Activated naive CD4-positive, alpha-beta T cell treated with anti-CD3 and anti-CD28 coated beads, Interleukin-2, amount 50 U/mL, for 24 hours (primary cell): ENCODE measurements at regions not wholly inside any gene's neighbourhood (a gene's known extent, or its start where the extent isn't known, plus 50 kb on each side); places are given as distances from the start of the nearest gene placed in this dataset.

Experiments
- H3K27ac Mint-ChIP-seq: one replicate; pipeline ENCODE4 v1.8.0; 2021; ENCODE audit warnings: mild to moderate bottlenecking, mixed read lengths
- H3K27me3 Mint-ChIP-seq: one replicate; pipeline ENCODE4 v1.8.0; 2021; ENCODE audit warnings: mixed read lengths
- H3K36me3 Mint-ChIP-seq: one replicate; pipeline ENCODE4 v1.8.0; 2021; ENCODE audit warnings: mixed read lengths
- H3K4me1 Mint-ChIP-seq: one replicate; pipeline ENCODE4 v1.8.0; 2021; ENCODE audit warnings: mixed read lengths
- H3K4me3 Mint-ChIP-seq: one replicate; pipeline ENCODE4 v1.8.0; 2021; ENCODE audit warnings: mild to moderate bottlenecking, mixed read lengths
- H3K9me3 Mint-ChIP-seq: one replicate; pipeline ENCODE4 v1.8.0; 2021; ENCODE audit warnings: mixed read lengths

DNA sequence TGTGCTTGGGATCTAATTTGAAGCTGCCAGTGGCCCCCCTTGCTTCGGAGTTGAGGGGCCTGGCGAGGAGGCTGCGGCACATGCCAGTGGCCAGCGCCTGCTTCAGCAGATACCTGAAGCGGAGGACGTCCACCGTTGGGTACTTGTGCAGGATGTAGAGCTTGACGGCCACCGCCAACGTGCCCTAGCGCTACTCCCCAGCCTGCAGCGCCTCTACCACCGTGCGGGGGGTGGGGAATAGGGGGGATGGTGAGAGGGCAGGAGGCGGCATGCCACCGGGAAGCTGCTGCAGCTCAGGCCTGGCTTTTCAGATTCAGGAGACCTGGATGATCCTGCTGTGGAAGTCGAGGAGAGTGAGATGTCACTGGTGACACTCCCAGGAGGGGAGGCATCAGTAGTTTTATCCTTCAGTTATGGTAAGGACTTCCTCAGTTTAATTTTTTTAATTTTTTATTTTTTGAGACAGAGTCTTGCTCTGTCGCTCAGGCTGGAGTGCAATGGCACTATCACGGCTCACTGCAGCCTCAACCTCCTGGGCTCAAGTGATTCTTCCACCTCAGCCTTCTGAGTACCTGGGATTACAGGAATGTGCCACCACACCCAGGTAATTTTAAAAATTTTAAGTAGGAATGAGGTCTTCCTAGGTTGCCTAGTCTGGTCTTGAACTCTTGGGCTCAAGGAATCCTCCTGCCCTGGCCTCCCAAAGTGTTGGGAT is 150.6 kb upstream of the FRMD4B start:
- Mint-ChIP-seq H3K9me3 (no peaks in the 10 kb centered on the region), H3K27me3 (peaks cover 10% of the 10 kb centered on the region), H3K36me3 (no peaks in the 10 kb centered on the region), H3K27ac (no peak overlapping the region), H3K4me3 (no peak overlapping the region), H3K4me1 (no peaks in the 10 kb centered on the region)

GRCh38 chr3:69535613-69536012 is 149.7 kb upstream of the FRMD4B start:
- H3K4me1 Mint-ChIP-seq: no peaks in the 10 kb centered on the region
- no peaks in the 10 kb centered on the region for H3K36me3 Mint-ChIP-seq
- H3K9me3 Mint-ChIP-seq: no peaks in the 10 kb centered on the region
- H3K27ac Mint-ChIP-seq: no peak overlapping the region
- H3K27me3 Mint-ChIP-seq: peaks cover 5% of the 10 kb centered on the region
- H3K4me3 Mint-ChIP-seq: no peak overlapping the region

- Mint-ChIP-seq H3K4me3 (no peak overlapping the region), H3K27ac (no peak overlapping the region), H3K36me3 (no peaks in the 10 kb centered on the region), H3K4me1 (no peaks in the 10 kb centered on the region), H3K9me3 (no peaks in the 10 kb centered on the region), H3K27me3 (no peaks in the 10 kb centered on the region)
These were observed 146.8 kb upstream of the FRMD4B start for GRCh38 chr3:69532547-69533224.

DNA sequence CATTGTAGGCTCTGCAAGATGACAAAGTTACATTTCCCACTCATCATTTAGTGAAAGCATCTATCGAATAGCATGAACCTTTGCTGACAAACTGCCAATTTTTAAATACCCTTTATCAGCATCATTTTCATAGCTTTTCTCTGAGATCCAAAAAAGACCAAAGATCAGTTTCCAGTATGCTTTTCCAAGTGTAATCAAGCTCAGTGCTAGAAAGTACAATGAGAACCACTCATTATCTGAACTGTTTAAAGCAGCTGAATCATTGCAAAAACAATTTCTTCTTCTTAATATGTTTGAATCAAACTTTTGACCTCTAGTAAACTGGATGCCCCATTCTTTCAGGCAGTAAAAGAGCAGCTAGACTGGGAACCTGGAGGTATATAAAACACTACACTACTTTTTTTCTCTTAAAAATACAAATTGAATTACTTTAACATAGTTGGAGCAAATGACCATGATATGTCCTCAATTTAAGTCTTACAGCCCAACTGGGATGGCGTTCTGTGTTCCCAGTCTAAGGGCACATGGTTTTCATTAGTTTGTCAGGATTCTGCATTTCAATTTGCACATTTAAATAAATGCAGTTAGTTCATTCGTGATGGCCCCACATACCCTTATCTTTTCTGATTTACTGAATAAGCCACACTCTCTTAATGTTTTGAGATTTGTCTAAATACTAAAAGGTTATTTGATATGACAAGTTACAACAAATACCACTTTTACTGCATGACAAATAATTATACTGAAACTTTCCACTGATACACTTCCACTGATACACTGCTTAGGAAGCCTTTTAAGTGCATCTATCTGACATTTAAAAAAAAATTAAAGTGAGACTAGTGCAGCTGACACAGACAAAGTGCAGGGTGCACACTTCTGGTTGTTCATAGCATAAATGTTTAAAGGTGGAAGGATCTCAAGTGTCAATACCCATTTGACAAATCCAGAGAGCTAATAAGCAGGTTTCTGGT is 146.0 kb upstream of the FRMD4B start:
- no peaks in the 10 kb centered on the region for H3K36me3 Mint-ChIP-seq
- no peak overlapping the region for H3K27ac Mint-ChIP-seq
- no peak overlapping the region for H3K4me3 Mint-ChIP-seq
- peaks cover 3% of the 10 kb centered on the region for H3K27me3 Mint-ChIP-seq
- no peaks in the 10 kb centered on the region for H3K4me1 Mint-ChIP-seq
- no peaks in the 10 kb centered on the region for H3K9me3 Mint-ChIP-seq

DNA sequence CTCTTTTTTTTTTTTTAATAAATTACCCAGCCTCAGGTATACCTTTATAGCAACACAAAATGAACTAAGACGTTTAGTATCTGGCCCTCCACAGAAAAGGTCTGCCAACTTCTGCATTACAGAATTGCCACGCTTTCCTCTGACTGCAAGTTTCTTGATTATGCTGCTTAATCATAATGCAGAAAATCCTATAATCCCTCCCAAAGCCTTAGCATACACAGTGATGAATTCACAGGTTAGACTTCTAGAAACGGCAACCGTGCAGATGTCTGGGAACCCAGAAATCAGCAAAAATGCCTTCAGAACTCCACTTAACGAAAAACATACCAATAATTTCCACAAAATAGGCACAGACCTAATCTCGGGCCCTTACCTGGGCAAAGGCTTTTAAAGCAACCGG is 144.7 kb upstream of the FRMD4B start:
- H3K4me1 Mint-ChIP-seq: no peaks in the 10 kb centered on the region
- no peaks in the 10 kb centered on the region for H3K9me3 Mint-ChIP-seq
- no peak overlapping the region for H3K4me3 Mint-ChIP-seq
- peaks cover 4% of the 10 kb centered on the region for H3K27me3 Mint-ChIP-seq
- no peaks in the 10 kb centered on the region for H3K36me3 Mint-ChIP-seq
- no peak overlapping the region for H3K27ac Mint-ChIP-seq

DNA sequence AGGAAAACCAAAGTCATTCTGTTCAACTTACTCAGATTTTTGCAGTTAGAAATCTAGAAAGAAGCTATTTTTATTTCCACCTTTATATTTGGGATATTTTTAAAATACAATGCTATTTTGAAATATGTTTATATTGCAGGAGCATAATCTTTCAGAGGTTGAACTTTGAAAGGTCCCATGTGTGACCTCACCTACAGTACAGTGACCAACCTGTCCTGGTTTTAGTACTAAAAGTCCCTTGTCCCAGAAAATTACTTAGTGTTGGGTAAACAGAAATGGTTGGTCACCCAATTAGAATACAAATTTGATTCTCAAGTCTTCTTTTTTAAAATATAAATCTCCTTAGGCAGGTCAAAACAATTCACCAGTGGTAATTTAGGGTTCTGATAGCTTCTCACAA is 141.6 kb upstream of the FRMD4B start:
- Mint-ChIP-seq H3K4me1 (no peaks in the 10 kb centered on the region), H3K36me3 (no peaks in the 10 kb centered on the region), H3K4me3 (no peak overlapping the region), H3K27ac (no peak overlapping the region), H3K9me3 (no peaks in the 10 kb centered on the region), H3K27me3 (peaks cover 4% of the 10 kb centered on the region)

- no peaks in the 10 kb centered on the region for H3K36me3 Mint-ChIP-seq
- peaks cover 4% of the 10 kb centered on the region for H3K27me3 Mint-ChIP-seq
- H3K4me1 Mint-ChIP-seq: no peaks in the 10 kb centered on the region
- H3K4me3 Mint-ChIP-seq: no peak overlapping the region
- H3K9me3 Mint-ChIP-seq: no peaks in the 10 kb centered on the region
- no peak overlapping the region for H3K27ac Mint-ChIP-seq
These were observed 138.9 kb upstream of the FRMD4B start for GRCh38 chr3:69524816-69525215.

- H3K27me3 Mint-ChIP-seq: peaks cover 2% of the 10 kb centered on the region
- no peak overlapping the region for H3K27ac Mint-ChIP-seq
- no peaks in the 10 kb centered on the region for H3K9me3 Mint-ChIP-seq
- H3K4me3 Mint-ChIP-seq: no peak overlapping the region
- no peaks in the 10 kb centered on the region for H3K4me1 Mint-ChIP-seq
- H3K36me3 Mint-ChIP-seq: no peaks in the 10 kb centered on the region
These were observed 135.4 kb upstream of the FRMD4B start for GRCh38 chr3:69521286-69521685.

GRCh38 chr3:69511361-69511760 is 125.5 kb upstream of the FRMD4B start:
- Mint-ChIP-seq H3K27ac (no peak overlapping the region), H3K4me3 (no peak overlapping the region), H3K4me1 (no peaks in the 10 kb centered on the region), H3K9me3 (peaks cover 21% of the 10 kb centered on the region), H3K27me3 (peaks cover 12% of the 10 kb centered on the region), H3K36me3 (no peaks in the 10 kb centered on the region)

DNA sequence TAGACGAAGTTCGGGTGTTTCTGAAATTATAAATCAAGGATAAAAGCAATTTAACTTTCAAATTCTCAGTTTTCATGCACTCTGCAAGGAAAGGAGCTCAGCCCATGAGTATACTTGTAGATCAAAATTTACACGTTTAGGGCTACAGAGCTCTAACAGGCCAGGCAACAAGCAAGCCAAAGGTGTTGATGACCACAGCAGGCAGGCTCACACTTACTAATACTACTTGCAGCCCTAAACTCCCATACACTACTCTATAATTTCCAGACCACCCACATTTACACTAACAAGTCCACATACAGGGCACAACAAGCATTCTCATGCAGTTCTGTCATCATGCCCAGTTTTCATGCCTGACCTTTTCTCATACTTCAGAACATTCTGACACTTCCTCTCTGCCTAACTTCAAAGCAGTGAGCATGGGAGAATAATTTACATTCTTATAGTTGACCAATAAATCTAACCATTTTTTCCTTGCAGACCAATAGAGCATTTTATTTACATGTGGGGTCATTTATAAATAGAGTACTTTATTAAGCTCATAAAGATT is 124.7 kb upstream of the FRMD4B start:
- H3K27ac Mint-ChIP-seq: no peak overlapping the region
- no peaks in the 10 kb centered on the region for H3K4me1 Mint-ChIP-seq
- H3K9me3 Mint-ChIP-seq: peaks cover 21% of the 10 kb centered on the region
- no peak overlapping the region for H3K4me3 Mint-ChIP-seq
- H3K27me3 Mint-ChIP-seq: peaks cover 12% of the 10 kb centered on the region
- no peaks in the 10 kb centered on the region for H3K36me3 Mint-ChIP-seq

DNA sequence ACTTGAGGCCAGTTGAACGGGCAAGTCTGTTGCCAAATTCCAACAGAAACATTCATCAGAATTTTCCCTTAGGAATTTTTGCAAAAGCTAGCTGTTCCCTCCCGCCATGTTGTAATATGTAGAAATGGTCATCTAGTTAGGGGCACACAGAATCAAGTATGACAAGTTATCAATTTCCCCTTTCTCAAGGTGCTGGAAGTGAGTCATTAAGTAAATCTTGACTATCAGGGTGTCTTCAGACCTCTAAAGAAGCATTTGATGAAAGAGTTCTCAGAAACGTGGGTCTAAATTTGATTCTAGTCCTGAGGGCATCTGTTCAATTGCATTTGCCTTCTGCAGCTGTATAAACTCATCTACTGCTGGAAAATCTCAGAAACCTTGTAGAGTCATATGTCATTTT is 123.4 kb upstream of the FRMD4B start:
- H3K36me3 Mint-ChIP-seq: no peaks in the 10 kb centered on the region

GRCh38 chr3:69505770-69506407 is 120.0 kb upstream of the FRMD4B start:
- no peaks in the 10 kb centered on the region for H3K4me1 Mint-ChIP-seq
- H3K4me3 Mint-ChIP-seq: no peak overlapping the region
- peaks cover 11% of the 10 kb centered on the region for H3K27me3 Mint-ChIP-seq
- no peaks in the 10 kb centered on the region for H3K9me3 Mint-ChIP-seq
- no peaks in the 10 kb centered on the region for H3K36me3 Mint-ChIP-seq
- no peak overlapping the region for H3K27ac Mint-ChIP-seq

More for the DNA sequence above, 123.4 kb upstream of the FRMD4B start:
- Mint-ChIP-seq H3K27me3 (peaks cover 12% of the 10 kb centered on the region), H3K27ac (no peak overlapping the region), H3K4me3 (no peak overlapping the region), H3K9me3 (peaks cover 21% of the 10 kb centered on the region), H3K4me1 (no peaks in the 10 kb centered on the region)

GRCh38 chr3:69504232-69504631 is 118.3 kb upstream of the FRMD4B start:
- H3K4me1 Mint-ChIP-seq: no peaks in the 10 kb centered on the region
- no peak overlapping the region for H3K27ac Mint-ChIP-seq
- H3K36me3 Mint-ChIP-seq: no peaks in the 10 kb centered on the region
- peaks cover 9% of the 10 kb centered on the region for H3K27me3 Mint-ChIP-seq
- no peak overlapping the region for H3K4me3 Mint-ChIP-seq
- no peaks in the 10 kb centered on the region for H3K9me3 Mint-ChIP-seq

- peaks cover 10% of the 10 kb centered on the region for H3K27me3 Mint-ChIP-seq
- no peak overlapping the region for H3K4me3 Mint-ChIP-seq
- peaks cover 10% of the 10 kb centered on the region for H3K9me3 Mint-ChIP-seq
- no peaks in the 10 kb centered on the region for H3K4me1 Mint-ChIP-seq
- H3K27ac Mint-ChIP-seq: no peak overlapping the region
- H3K36me3 Mint-ChIP-seq: no peaks in the 10 kb centered on the region
These were observed 114.7 kb upstream of the FRMD4B start for GRCh38 chr3:69500604-69501003.

DNA sequence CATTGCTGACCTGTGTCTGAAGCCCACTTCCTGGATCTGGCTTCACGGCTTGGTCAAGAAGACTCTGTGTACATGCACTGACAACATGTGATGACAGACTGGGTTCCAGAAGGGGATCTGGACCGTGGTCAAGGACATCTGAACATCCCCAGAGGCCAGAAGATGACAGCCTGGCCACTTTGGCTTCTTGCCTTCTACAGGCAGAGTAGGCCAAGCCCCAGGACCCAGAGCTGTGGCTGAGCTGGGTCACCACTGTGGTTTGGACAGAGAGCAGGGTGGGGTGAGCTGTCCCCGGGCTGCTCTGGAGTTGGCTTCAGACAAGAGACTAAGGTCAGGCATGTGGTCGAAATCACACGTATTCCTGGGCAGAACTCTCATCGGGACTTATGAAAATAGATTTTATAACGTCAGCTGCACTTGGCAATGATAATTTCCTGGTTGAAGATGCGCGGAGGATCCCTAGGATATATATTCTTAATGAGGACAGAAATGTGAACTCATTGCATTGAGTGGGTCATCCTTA is 114.1 kb upstream of the FRMD4B start:
- no peaks in the 10 kb centered on the region for H3K4me1 Mint-ChIP-seq
- peaks cover 10% of the 10 kb centered on the region for H3K27me3 Mint-ChIP-seq
- no peak overlapping the region for H3K4me3 Mint-ChIP-seq
- no peak overlapping the region for H3K27ac Mint-ChIP-seq
- H3K9me3 Mint-ChIP-seq: peaks cover 10% of the 10 kb centered on the region
- H3K36me3 Mint-ChIP-seq: no peaks in the 10 kb centered on the region
